ENCODE measurements at regions not wholly inside any gene's neighbourhood (a gene's known extent, or its start where the extent isn't known, plus 50 kb on each side); places are given as distances from the start of the nearest gene placed in this dataset.

- no peak for DNase-seq
- intact Hi-C loops (cut with DNase I, micrococcal nuclease): no loop called here
- Histone ChIP-seq H3K4me1 (ENCODE audit: low read depth) (no peaks in the 10 kb centered on the region), H3K36me3 (ENCODE audit: low read depth) (no peaks in the 10 kb centered on the region), H3K4me3 (no peak overlapping the region), H3K9me3 (no peaks in the 10 kb centered on the region)
- no peak for TF ChIP-seq CTCF (IDR thresholded peaks at IDR 0.05)
- ATAC-seq: no peak
Measured at GRCh38 chr5:100726116-100726515, 177.0 kb downstream of the ST8SIA4 start.

GRCh38 chr5:100731768-100732167, 171.3 kb downstream of the ST8SIA4 start:
- TF ChIP-seq CTCF (IDR thresholded peaks at IDR 0.05): no peak
- DNase-seq (no peak), ATAC-seq (peak; percentile 55)

GRCh38 chr5:100746730-100747129, 156.4 kb downstream of the ST8SIA4 start:
- ATAC-seq: peak; percentile 43

More at GRCh38 chr5:100731768-100732167, 171.3 kb downstream of the ST8SIA4 start:
- Histone ChIP-seq H3K9me3 (no peaks in the 10 kb centered on the region), H3K4me1 (ENCODE audit: low read depth) (no peaks in the 10 kb centered on the region), H3K36me3 (ENCODE audit: low read depth) (no peaks in the 10 kb centered on the region), H3K4me3 (no peak overlapping the region)
- intact Hi-C loops (cut with DNase I, micrococcal nuclease): no loop called here

GRCh38 chr5:100749771-100750284, 153.3 kb downstream of the ST8SIA4 start:
- Histone ChIP-seq H3K4me1 (ENCODE audit: low read depth) (no peaks in the 10 kb centered on the region), H3K9me3 (no peaks in the 10 kb centered on the region), H3K4me3 (no peak overlapping the region), H3K36me3 (ENCODE audit: low read depth) (no peaks in the 10 kb centered on the region)
- intact Hi-C loops (cut with DNase I, micrococcal nuclease): no loop called here
- no peak for TF ChIP-seq CTCF (IDR thresholded peaks at IDR 0.05)
- no peak for DNase-seq
- ATAC-seq: no peak

More at GRCh38 chr5:100746730-100747129, 156.4 kb downstream of the ST8SIA4 start:
- TF ChIP-seq CTCF (IDR thresholded peaks at IDR 0.05): no peak
- Histone ChIP-seq H3K4me3 (no peak overlapping the region), H3K4me1 (ENCODE audit: low read depth) (no peaks in the 10 kb centered on the region), H3K9me3 (no peaks in the 10 kb centered on the region), H3K36me3 (ENCODE audit: low read depth) (no peaks in the 10 kb centered on the region)
- intact Hi-C loops (cut with DNase I, micrococcal nuclease): no loop called here
- no peak for DNase-seq

GRCh38 chr5:100755435-100755834, 147.6 kb downstream of the ST8SIA4 start:
- intact Hi-C loops (cut with DNase I, micrococcal nuclease): no loop called here
- H3K4me1 ChIP-seq (ENCODE audit: low read depth): no peaks in the 10 kb centered on the region
- TF ChIP-seq CTCF (IDR thresholded peaks at IDR 0.05): no peak
- no peaks in the 10 kb centered on the region for H3K9me3 ChIP-seq
- ATAC-seq: no peak
- H3K36me3 ChIP-seq (ENCODE audit: low read depth): no peaks in the 10 kb centered on the region
- no peak overlapping the region for H3K4me3 ChIP-seq
- no peak for DNase-seq
